GM23338 (cell line): ENCODE measurements at regions not wholly inside any gene's neighbourhood (a gene's known extent, or its start where the extent isn't known, plus 50 kb on each side); places are given as distances from the start of the nearest gene placed in this dataset.

ENCODE experiments used
- CREB1 ChIP-seq: fragments of 250-450 bp; sonication (Bioruptor Pico); IDR thresholded peaks from 2 replicates; pipeline ENCODE4 v1.5.0; 2020; ENCODE audit warnings: low read depth, mild to moderate bottlenecking, moderate library complexity
- CTCF ChIP-seq, 2 experiments: fragments of 200-600 bp in 1 of 2; sonication (generic) in 1 of 2; conservative IDR thresholded peaks; 2 replicates each; pipeline versions ENCODE4 v1.5.1 to v1.6.1; 2016 to 2017; ENCODE audit warnings: antibody characterized with exemption in 2 of 2, low read depth in 2 of 2, mild to moderate bottlenecking in 2 of 2, moderate library complexity in 1 of 2
- ETS1 ChIP-seq: IDR thresholded peaks from 2 replicates; pipeline ENCODE4 v1.6.1; 2016; ENCODE audit warnings: antibody characterized with exemption
- EZH2 ChIP-seq: fragments of 200-600 bp; sonication (generic); IDR thresholded peaks from one replicate; pipeline ENCODE4 v1.8.0; 2017; ENCODE audit warnings: antibody characterized with exemption, mild to moderate bottlenecking, low read depth; ENCODE audit not compliant: unreplicated experiment
- JUNB ChIP-seq: IDR thresholded peaks from one replicate; pipeline ENCODE4 v1.6.1; 2016; ENCODE audit warnings: antibody characterized with exemption; ENCODE audit not compliant: unreplicated experiment
- ZNF114 ChIP-seq: fragments of 250-450 bp; sonication (Bioruptor Pico); IDR thresholded peaks from 2 replicates; pipeline ENCODE4 v1.5.0; 2020; ENCODE audit warnings: mild to moderate bottlenecking, moderate library complexity
- ZNF331 ChIP-seq: fragments of 250-450 bp; sonication (Bioruptor Pico); IDR thresholded peaks from 2 replicates; pipeline ENCODE4 v1.5.0; 2020; ENCODE audit warnings: low read depth, mild to moderate bottlenecking, moderate library complexity
- ZNF462 ChIP-seq: fragments of 250-450 bp; sonication (Bioruptor Pico); IDR thresholded peaks from 2 replicates; pipeline ENCODE4 v1.5.0; 2020; ENCODE audit warnings: mild to moderate bottlenecking, moderate library complexity

DNA sequence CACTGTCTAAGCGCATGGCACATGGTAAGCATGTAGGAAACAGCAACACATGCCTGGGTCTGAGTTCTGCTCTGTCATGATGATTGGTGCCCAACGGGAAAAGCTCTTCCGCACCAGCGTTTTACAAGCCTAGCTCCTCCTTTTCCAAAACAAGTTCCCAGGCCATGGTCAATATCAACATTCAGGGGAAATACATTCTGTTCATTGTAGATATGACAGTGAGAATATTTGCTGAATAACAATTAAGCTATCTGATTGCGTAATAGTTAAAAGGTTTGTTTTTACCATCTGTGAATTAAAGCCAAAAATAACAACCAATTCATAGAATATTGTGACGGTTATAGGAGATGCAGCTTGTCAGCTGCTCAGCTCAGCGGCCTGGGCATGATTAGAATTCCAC is 404.3 kb upstream of the SLC35B3 start (continued):
- TF ChIP-seq ZNF462 (CRISPR knock-in tag) (no peak), JUNB (no peak), EZH2 (no peak), ETS1 (no peak), CREB1 (no peak), ZNF114 (no peak), CTCF (conservative IDR thresholded peaks at IDR 0.05; ENCODE audit: low read depth in 2 of 2) (no peak), ZNF331 (CRISPR knock-in tag) (no peak)
